Kasumi-1 (cell line): ENCODE measurements at regions not wholly inside any gene's neighbourhood (a gene's known extent, or its start where the extent isn't known, plus 50 kb on each side); places are given as distances from the start of the nearest gene placed in this dataset.

Experiments
- DNase-seq, 2 experiments: peaks; one replicate each; lab custom pipeline; 2025; lab: John Stamatoyannopoulos, UW

DNA sequence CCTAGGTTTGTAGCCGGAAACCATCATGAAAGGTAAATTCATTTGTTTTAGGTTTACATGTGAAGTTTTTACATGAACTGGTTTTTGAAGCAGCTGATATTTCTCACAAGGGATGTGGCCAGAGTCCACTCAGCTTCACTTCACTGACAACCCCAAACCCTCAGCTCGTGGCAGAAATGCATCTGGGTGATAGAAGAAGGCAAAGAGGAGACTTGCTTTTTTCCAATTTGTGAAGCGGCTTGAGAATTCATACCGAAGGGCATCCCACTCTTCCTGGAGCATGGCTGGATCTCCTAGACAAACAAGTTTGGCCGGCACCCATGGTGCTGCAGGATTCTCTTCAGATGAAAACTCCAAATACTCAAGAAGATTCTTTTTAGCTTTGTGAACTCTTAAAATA lies 392.8 kb upstream of the CNR1 start:
- no peak for DNase-seq

DNA sequence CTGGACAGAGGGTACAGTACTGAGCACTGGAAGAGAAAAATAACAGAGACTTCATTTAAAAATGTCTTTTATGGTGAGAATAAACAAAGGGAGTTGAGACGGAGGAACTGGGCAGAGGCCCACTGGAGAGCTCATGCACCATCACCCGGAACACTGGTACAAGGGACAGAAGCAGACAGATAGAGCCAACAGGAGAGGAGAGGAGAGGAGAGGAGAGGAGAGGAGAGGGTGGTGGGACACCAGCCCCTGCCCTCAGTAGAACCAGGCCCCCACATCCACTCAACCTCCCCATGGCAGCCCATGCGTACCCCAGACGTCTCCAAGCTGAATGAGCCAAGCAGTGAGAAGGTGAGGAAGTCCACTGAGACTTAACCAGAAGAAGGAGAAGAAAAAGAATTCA lies 390.5 kb upstream of the CNR1 start:
- no peak for DNase-seq

DNA sequence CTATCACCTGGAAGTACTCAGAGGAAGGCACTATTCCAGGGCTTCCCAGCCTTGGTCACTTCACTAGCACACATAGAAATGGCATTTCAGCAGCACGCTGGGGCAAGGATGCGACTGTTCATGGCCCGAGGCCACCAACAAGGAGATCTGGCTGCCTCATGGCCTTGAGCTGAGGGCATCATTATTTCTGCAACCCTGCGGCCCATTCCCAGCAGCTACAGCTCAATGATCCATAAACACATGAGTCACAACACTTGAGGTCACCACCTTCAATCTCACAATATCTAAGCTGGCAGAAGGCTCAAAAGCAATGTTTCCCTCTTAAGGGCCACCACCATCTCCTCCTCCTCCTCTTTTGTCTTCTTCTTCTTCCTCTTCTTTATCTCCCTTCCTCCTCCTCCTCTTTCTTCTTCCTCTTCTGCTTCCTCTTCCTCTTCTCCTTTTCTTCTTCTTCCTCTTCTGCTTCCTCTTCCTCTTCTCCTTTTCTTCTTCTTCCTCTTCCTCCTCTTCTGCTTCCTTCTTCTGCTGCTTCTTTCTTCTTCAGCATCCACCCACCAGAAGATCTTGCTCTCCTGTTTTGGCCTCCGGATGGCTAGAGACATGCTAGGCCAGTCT lies 382.9 kb upstream of the CNR1 start:
- DNase-seq = no peak

DNA sequence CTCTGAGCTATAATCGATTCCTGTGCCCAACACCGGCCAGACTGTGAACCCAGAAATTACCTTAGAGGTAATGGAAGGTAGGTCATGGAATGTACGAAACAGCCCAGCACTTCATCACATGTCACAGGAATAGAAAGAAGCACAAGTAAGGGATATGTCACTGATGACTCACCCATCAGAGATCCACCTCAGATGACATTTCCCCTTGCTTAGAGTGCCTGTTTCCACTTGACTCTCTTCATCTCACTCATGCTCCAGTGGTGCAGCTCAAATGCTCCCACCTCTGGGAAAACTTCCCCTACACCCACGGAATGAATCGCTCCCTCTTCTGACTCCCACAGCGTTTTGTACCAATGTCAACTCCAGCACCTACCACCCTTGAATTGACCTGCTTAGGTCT lies 381.6 kb upstream of the CNR1 start:
- DNase-seq = no peak

DNA sequence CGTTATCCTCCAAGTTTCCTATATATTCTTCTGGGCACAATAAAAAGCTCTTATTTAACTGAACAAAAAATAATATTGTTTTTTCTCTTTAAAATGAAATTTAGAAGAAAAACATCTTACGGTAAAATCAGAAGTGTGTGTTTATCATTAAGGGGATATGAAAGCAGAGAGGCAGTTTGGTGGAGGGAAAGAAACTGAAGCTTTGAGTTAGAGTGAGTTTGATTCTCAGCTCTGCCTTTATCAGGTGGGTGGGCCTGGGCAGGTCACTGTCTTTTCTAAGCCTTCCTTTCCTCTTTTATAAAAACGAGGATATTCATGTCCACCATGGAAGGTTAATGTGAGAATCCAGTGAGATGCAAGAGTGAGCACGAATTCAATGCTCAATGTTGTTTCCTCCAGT lies 379.8 kb upstream of the CNR1 start:
- DNase-seq = no peak

DNA sequence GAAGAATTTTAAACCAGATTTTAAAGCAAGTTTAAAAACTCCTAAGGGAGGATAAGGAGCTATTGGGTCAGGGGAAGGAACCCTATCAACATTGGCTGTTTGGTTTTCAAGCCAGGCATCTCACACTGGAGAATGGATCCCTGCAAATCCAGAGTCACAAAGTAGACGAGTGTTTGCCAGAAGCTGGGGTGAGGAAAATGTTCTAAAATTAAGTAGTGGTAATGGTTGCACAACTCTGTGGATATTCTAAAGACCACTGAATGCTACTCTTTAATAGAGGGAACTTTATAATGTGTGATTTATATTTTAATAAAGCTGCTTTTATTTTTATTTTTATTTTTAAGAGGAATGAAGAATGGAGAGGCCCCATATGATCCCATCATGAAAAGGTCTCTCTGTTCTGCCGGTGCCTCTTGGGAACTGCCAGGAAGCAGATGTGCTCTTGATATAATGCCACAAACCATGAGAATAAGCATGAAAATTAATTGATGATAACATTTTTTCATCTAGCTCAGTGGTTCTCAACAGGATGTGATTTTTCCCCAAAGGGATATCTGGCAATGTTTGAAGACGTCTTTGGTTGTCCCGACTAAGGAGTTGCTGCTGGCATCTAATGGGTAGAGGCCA lies 379.0 kb upstream of the CNR1 start:
- no peak for DNase-seq

DNA sequence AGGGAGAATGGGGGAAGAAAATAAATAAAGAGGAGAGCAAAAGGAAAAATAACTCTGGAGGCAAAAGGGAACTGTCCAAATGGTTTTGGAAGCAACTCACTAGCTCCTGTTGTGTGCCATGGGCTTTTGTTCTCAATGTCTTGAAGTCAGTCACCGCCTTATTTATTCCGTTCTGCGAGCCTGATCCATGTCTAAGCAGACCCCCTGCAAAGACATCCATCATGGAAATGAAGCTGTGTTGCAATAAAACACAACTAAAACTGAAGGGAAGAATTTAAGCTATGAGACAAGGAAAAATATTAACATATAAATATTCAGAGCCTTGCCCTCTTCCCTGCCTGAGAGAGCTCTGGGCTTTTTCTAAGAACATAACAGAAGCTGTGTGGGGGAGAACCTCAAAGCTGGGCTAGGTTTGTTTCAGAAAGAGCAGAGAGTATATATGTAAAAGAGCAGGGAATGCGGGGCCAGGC lies 373.2 kb upstream of the CNR1 start:
- DNase-seq = peak in 1 of 2 experiments; percentile 46

DNA sequence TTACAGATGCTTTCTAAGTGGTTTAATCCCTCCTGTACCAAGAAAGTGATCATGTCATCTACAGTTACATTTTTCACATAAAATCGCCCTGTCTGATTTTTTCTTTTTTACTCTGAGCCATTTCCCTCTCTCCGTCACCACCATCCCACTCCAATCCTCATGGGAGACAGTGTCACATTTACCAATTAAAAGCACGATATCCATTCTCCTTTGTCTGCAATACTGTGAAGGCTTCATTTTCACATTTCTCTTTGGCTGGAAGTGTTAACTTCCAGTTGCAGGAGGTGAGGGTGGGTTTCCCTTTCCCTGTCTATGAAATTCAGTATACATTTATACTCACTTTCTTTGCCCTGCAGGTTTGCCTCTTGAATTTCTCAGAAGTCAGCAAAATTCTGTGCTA lies 372.7 kb upstream of the CNR1 start:
- DNase-seq = no peak

DNA sequence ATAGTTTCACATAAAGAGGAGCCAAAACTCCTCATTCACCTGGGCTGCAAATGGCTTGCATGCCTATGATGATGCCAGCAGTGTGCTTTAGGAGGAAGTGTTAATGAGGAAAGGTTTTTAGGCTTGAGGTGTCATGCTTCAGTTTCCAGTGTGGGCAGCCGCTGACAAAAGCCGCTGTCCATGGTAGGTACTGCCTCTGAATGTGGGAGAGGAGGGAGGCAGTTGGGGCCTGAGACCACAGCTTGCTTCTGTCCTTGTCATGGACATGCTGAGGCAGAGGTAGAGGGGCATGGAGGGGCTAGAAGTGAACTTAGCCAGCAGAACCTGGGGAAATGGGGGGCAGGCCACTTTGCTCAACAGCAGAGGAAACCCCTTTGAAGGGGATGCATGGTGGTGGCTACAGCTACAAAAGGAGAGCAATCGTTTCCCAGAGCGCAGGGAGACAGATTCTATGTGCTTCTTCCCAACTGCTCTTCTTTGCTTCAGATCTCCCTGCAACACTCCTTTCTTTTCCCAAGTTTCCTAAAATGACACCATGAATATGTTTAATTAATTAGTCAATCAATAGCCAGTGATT lies 372.1 kb upstream of the CNR1 start:
- peak; percentile 63 to 78 for DNase-seq

DNA sequence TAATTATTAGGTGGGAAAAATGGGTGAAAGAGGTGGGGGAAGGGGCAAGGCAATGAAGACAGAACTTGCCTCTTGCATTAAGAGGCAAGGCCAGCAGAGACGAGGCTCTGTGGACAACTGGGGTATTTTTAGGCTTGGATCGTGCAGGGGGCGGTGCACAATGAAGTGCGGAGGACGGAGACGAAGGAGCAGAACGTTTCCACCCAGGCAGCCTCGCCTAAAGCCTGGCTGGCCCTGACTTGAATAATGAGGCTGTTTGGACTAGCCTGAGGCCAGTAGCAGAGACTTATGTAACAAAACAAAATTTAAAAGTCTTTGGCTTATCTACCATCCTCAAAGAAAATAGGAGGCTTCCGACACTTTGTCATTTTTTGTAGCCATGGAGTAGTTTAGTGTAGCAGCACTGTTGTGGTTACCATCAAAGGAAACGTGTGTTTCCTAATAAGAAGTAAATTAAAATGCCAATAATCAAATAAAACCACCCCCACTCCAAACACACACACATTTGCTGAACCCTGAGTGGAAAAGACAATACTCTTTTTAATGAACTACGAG lies 370.0 kb upstream of the CNR1 start:
- no peak for DNase-seq

DNA sequence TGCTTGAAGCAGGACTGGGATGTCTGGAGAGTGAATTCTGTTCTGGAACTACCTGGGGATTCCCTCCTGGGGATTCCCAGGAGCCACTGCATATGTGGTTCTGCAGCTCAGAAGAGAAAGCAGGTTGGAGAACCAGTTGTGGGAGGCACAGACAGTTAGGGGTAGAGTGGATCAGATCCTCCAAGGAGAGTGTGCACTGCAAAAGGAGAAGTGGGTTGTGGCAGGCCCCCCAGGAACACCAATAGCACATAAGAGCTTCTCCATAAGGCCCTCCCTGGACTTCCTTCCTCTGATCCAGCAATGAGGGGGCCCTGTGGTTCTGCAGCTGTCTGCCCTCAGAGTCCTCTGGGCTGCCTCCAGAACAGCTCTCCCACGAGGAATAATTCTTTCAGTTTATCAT lies 369.2 kb upstream of the CNR1 start:
- peak; percentile 94 to 96 for DNase-seq

DNA sequence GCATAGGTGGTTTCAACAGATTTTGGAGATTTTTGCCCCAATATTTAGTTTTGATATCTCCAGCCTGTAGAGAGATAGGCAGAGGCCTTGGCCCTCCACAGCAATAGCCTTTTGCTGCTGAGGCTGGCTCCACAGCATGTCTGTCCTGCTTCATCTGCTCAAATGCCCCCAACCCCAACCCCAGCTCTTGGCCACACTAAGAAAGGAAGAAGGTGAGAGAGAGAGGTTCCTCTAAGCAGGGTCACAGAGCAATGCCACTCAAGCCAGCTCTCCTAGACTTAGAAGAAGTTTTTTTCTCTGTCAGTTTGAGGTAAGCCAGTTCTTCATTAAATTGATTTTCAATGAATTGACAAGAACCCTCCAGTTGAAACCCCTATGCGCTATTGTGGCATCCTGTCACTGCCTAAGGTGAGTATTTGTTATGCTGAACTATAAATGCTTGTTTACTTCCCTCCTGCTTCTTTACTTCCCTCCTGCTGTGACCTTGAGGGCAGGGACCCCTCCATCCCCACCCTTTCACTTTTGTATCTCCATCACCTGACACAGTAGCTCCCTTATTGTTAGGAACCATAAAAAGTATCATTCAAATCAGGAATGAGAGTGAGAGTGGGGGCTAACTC lies 366.2 kb upstream of the CNR1 start:
- DNase-seq = no peak

DNA sequence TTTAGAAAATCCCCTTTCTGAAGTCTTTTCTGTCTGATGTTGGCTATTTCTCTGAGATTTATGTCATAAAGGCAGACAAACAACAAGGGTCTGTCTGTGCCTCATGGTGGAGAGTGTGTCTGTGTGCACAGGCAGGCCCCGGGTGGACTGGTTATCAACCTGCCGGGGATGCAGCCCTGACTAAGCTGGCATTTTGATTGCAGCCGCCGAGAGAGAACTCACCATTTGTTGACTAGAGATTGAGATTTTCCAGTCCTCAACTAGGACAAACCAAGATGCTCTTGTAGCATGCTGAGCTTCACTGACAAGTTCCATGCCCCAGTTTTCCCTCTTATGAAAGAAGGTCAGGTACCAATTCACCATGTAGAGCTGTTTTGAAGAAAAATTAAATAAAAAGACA lies 363.6 kb upstream of the CNR1 start:
- DNase-seq = no peak

DNA sequence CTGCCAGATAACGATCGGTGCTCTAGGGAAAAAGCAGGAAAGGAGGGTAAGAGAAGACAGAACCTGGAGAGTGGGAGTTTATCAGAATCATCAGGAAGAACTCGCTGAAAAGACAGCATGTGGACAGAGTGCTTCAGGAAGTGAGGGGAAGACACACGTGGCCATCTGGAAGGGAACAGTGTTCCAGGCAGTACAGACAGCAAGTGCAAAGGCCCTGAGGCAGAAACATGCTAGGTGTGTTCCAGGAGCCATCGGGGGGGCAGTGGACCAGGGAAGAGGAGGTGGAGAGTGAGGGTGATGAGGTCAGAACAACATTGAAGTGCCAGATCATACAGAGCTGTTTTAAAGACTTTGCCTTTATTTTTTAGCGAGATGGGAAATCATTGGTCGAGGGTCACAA lies 354.3 kb upstream of the CNR1 start:
- DNase-seq = no peak

DNA sequence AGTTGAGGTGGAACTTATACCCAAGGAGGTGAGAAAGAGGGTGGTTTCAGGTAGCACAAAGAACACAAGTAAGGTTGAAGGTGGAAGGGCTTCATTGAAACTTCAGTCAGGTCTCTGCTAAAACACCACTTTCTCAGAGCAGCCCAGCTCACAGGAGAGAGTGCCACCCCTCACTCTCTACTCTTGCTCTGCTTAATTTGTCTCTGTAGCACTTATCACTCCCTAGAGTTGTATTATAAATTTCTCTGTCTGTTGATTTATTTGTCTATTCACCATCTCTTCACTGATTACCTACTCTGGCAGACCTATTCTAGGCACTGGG lies 353.8 kb upstream of the CNR1 start:
- DNase-seq = no peak

DNA sequence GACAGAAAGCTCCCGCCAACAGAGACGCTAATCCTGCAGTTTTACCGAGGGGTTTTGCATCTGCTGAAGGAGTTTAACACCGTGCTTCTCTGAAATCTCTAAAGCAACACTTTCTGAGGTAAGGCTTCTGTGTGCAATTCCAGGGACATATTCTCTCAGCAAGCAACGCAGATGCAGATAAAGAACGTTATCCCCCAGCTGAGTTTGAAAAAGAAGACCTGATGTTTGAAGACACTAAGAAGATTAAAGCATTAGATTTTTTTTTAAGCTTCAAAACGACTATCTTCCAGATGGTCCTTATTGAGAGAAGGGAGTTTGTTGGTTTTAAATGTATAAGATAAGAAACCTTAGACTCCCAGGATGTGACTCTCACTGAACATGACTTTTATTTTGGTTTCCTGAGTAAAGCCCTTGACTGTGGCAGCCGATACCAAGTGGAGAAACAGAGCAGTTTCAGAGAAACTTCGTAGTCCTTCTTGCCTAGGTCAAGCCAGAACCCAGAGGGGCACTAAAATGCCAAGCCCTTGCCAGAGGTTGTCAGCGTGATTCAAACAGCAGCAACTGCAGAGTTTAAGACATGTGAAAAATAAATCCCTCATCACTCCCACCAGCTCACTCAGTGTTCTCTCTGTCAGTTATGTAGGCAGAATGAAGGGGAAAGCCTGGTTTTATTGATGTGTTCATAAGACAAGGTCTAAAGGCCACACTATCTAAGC lies 353.3 kb upstream of the CNR1 start:
- no peak for DNase-seq

DNA sequence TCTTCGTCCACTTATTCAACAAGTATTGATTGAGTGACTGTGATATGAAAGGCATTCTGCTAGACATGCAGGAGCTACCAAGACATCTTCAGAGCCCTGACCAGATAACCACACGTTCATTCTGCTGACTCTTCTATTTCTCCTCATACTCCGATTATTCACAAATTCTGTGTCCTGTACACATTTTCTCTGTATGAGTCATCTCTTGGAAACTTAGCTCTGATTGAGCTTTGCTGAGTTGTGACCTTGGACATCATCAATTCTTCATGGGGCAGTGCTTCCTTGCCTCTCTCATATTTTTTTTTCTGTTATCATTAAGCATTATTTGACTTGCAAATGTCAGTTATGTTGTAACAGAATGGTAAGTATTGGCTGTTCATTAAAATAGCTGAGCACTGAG lies 351.6 kb upstream of the CNR1 start:
- DNase-seq = no peak

DNA sequence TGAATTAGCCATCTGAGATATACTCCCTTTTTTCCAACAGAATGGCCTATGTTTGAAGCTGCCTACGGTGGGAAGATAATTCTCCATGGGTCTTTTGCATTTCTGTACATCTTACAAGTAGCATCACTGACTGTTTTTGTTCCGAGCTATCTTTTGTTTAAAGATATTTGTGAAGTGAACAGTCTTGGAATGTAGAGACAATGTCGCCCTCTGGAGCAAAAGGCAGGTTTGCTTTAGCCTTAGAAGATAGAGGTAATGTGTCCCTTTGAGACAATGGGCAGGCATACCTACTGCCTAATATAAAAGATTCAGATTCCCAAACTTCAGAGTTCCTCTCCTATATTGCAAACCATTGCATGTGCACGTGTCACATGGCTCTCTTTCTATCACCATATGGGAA lies 347.8 kb upstream of the CNR1 start:
- DNase-seq = no peak

DNA sequence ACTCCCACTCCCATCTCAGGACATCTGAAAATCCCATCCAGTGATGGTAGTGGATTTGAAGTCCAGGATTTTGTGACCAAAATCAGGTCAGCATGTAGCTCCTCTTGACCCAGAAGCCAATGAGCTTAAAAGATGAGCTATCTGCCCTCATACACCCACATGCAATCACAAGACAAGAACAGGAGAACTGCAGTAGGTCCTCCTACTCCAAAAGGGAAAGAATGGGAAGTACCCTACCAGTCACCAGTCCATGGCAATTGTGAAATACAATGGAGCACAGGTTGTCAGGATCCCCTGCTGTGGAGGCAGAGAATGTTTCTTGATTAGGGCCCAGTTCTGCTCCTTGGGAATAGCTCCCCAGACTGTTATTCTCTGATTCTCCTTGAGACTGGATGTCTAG lies 347.3 kb upstream of the CNR1 start:
- no peak for DNase-seq

DNA sequence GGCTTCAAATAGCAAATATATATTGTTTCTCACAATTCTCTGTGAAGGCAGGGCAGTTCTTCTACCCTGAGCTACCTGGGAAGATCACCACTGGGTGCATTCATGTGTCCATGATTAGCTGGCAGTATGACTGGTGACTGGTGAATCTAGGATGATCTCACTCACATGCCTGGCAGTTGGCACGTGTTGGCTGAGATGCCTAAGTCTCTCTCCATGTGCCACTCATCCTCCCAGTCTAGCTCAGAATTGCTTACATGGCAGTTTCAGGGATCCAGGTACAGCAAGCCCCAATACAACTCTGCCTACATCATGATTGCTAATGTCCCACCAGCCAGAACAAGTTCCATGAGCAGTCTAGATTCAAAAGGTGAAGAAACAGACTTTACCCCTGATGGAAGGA lies 346.8 kb upstream of the CNR1 start:
- DNase-seq = no peak

DNA sequence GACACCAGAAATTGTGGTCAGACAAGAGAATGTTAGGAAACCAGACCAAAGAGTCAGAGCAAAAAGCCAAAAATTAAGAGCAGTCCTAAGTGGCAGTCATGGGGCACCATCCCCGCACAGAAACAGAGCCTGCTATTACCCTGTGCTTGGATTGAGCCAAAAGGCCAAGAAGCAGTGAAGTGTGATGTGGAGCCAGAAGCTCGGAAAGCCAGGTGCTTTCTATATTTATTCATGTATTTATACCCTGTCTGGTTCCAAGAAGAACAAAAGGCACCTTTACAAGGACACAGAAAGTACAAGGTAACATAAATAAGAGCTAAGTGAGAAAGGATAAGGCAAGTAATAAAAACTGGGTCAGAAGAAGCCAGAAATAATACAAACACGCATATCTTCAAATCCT lies 336.2 kb upstream of the CNR1 start:
- DNase-seq = no peak

DNA sequence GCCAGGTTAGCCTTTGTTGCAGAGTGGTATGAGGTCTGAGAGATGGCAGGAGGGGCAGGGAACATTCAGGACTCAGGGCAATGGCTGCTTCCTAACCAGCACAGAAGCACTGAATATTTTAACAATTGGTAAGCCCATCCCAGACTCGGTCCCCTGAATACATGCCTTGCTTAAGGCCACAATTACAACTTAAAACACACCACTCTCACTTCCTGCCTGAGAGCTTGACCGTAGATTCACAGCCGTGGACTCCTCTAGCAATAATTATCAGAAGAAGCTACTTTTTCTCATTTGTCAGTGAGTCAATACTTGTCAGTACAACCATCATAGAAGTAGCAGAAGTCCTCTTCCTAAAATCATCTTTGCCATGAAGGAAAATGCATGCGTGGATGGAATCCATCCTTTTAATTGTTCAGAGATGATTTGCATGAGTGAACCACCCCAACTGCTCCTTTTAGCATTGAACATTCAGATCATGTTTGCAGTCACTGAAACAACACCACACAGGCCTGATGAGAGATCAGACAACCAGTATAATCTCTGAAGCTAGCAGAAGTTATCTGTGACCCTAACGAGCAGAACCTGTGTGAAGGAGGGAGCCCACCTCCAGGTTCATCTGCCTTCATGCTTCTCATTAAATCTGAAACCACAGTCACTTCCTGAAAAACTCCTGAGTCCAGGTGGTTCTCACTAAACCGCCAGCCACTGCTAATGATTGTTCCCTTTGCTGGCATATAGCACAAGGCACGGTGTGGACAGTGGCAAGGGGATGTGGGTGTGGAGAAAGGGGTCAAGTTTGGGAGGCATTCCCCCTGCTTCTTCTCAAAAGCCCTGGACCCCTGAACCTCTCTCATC lies 333.9 kb upstream of the CNR1 start:
- DNase-seq = no peak
